ENCODE measurements at regions not wholly inside any gene's neighbourhood (a gene's known extent, or its start where the extent isn't known, plus 50 kb on each side); places are given as distances from the start of the nearest gene placed in this dataset.

DNA sequence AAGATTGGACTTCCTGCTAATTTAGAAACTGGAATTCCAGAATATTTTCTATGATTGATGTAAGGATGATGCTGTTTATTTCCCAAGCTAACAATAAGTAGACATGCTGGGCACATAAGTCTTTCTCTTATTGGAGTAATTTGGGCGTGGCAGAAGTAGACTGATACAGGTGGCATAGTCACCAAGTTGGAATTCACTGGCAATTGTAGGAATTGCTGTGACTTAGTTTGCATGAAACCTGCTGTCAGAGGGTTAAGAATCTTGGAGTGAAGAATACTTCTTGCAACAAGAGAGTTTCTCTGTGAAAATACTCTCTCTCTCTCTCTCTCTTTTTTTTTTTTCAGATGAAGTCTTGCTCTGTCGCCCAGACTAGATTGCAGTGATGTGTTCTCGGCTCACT, 569.7 kb downstream of the REEP3 start:
- no peaks in the 10 kb centered on the region for H3K27me3 Mint-ChIP-seq
- DNase-seq = no peak
- CTCF ChIA-PET = no interaction called here
- no peaks in the 10 kb centered on the region for H3K36me3 Mint-ChIP-seq
- H3K9me3 Mint-ChIP-seq = no peaks in the 10 kb centered on the region
- H3K27ac Mint-ChIP-seq = no peak overlapping the region
- no peak overlapping the region for H3K4me3 Mint-ChIP-seq
- H3K4me1 Mint-ChIP-seq = no peaks in the 10 kb centered on the region

- H3K27me3 Mint-ChIP-seq = no peaks in the 10 kb centered on the region
- no peaks in the 10 kb centered on the region for H3K4me1 Mint-ChIP-seq
- no peaks in the 10 kb centered on the region for H3K9me3 Mint-ChIP-seq
- no peak overlapping the region for H3K4me3 Mint-ChIP-seq
- H3K36me3 Mint-ChIP-seq = no peaks in the 10 kb centered on the region
- DNase-seq = no peak
- CTCF ChIA-PET = no interaction called here
- no peak overlapping the region for H3K27ac Mint-ChIP-seq
These were observed 570.7 kb downstream of the REEP3 start for GRCh38 chr10:64091897-64092296.

- H3K36me3 Mint-ChIP-seq = no peaks in the 10 kb centered on the region
- no peaks in the 10 kb centered on the region for H3K27me3 Mint-ChIP-seq
- CTCF ChIA-PET = no interaction called here
- no peak overlapping the region for H3K4me3 Mint-ChIP-seq
- no peaks in the 10 kb centered on the region for H3K9me3 Mint-ChIP-seq
- H3K4me1 Mint-ChIP-seq = no peaks in the 10 kb centered on the region
- DNase-seq = no peak
- H3K27ac Mint-ChIP-seq = no peak overlapping the region
These were observed 572.1 kb downstream of the REEP3 start for GRCh38 chr10:64093304-64093703.

- Mint-ChIP-seq H3K27me3 (no peaks in the 10 kb centered on the region), H3K4me3 (no peak overlapping the region), H3K4me1 (no peaks in the 10 kb centered on the region), H3K27ac (no peak overlapping the region), H3K36me3 (no peaks in the 10 kb centered on the region), H3K9me3 (no peaks in the 10 kb centered on the region)
- CTCF ChIA-PET = no interaction called here
- DNase-seq = no peak
These were observed 572.8 kb downstream of the REEP3 start for GRCh38 chr10:64093946-64094535.

DNA sequence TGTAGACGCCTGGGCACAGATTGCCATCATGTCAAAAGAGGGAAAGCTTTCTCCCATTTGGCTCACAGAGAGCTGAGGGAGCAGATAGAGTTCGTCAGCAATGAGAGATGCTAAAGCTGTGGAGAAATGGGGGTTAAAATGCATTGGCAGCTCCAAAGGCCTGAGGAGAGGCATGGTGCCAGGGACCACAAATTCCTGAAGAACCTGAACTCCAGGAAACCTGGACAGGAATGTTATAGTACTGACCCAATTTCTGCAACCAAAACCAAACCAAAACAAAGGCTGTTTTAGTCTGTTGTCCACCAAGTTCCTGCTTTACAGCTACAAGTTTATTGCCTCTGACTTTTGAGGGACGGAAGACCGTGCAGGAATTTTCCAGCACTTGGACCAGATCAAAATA, 575.7 kb downstream of the REEP3 start:
- H3K9me3 Mint-ChIP-seq = no peaks in the 10 kb centered on the region
- no peak for DNase-seq
- no peaks in the 10 kb centered on the region for H3K4me1 Mint-ChIP-seq
- no peaks in the 10 kb centered on the region for H3K27me3 Mint-ChIP-seq
- no peak overlapping the region for H3K4me3 Mint-ChIP-seq
- CTCF ChIA-PET = no interaction called here
- H3K27ac Mint-ChIP-seq = no peak overlapping the region
- no peaks in the 10 kb centered on the region for H3K36me3 Mint-ChIP-seq

GRCh38 chr10:64097391-64098122, 576.4 kb downstream of the REEP3 start:
- no peaks in the 10 kb centered on the region for H3K27me3 Mint-ChIP-seq
- H3K27ac Mint-ChIP-seq = no peak overlapping the region
- H3K4me3 Mint-ChIP-seq = no peak overlapping the region
- CTCF ChIA-PET = no interaction called here
- no peak for DNase-seq
- no peaks in the 10 kb centered on the region for H3K36me3 Mint-ChIP-seq
- no peaks in the 10 kb centered on the region for H3K9me3 Mint-ChIP-seq
- no peaks in the 10 kb centered on the region for H3K4me1 Mint-ChIP-seq

DNA sequence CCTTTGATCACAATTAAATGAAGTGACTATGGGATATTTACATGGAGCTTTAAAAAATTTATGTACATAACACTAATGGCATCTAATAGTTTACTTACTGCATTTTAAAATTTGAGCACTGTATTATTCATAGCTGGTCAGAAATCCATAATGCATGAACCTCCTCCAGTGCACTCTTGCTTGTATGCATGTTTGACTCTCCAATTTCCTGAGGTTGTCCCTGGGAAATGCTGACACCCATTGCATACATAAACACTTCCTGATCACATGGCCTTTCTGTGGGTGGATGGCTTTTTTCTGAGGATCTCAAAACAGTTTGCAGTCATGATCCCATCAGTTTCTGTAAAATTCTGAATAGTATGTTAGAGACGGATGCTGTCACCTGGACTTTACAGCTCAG, 577.8 kb downstream of the REEP3 start:
- Mint-ChIP-seq H3K4me1 (no peaks in the 10 kb centered on the region), H3K27ac (no peak overlapping the region), H3K27me3 (no peaks in the 10 kb centered on the region), H3K4me3 (no peak overlapping the region), H3K9me3 (no peaks in the 10 kb centered on the region), H3K36me3 (no peaks in the 10 kb centered on the region)
- no peak for DNase-seq
- CTCF ChIA-PET = no interaction called here

DNA sequence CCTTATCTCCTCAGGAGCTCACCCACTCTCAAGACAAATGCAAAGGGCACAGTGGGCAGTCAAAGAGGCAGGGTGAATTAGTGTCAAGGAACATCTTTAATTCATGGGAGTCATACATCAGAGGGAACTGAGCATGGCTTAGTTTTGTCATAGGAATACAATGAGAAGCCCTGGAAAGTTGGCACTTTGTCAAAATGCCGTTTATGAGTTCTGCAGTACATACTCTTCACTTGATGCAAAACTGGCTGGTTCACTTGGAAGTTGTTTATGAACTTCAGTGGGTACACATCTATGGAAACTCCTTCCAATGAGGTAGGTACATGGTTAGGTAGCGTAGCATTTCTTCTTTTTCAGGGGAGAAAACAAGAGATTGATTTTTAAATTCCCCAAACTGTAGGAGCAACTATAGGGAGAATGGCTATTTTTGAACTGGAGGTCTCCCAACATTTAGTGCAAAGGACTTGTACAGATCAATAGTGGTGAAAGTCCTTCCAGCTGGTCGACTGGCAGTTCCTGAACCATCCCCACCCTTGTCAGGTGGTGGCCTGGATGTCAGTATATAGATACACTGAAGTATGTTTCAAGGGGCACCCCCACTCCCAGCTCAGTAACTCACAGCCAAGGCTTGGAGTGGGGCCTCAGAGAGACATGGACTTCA, 580.5 kb downstream of the REEP3 start:
- Mint-ChIP-seq H3K4me1 (no peaks in the 10 kb centered on the region), H3K36me3 (no peaks in the 10 kb centered on the region), H3K9me3 (no peaks in the 10 kb centered on the region), H3K27ac (no peak overlapping the region), H3K27me3 (no peaks in the 10 kb centered on the region), H3K4me3 (no peak overlapping the region)
- DNase-seq = no peak
- CTCF ChIA-PET = no interaction called here

- CTCF ChIA-PET = no interaction called here
- Mint-ChIP-seq H3K4me3 (no peak overlapping the region), H3K27me3 (no peaks in the 10 kb centered on the region), H3K4me1 (no peaks in the 10 kb centered on the region), H3K36me3 (no peaks in the 10 kb centered on the region), H3K9me3 (no peaks in the 10 kb centered on the region), H3K27ac (no peak overlapping the region)
- DNase-seq = no peak
These were observed 581.0 kb downstream of the REEP3 start for GRCh38 chr10:64102264-64102633.

GRCh38 chr10:64102916-64103315, 581.7 kb downstream of the REEP3 start:
- Mint-ChIP-seq H3K4me1 (no peaks in the 10 kb centered on the region), H3K9me3 (no peaks in the 10 kb centered on the region), H3K4me3 (no peak overlapping the region), H3K27ac (no peak overlapping the region), H3K27me3 (no peaks in the 10 kb centered on the region), H3K36me3 (no peaks in the 10 kb centered on the region)
- CTCF ChIA-PET = no interaction called here
- no peak for DNase-seq

DNA sequence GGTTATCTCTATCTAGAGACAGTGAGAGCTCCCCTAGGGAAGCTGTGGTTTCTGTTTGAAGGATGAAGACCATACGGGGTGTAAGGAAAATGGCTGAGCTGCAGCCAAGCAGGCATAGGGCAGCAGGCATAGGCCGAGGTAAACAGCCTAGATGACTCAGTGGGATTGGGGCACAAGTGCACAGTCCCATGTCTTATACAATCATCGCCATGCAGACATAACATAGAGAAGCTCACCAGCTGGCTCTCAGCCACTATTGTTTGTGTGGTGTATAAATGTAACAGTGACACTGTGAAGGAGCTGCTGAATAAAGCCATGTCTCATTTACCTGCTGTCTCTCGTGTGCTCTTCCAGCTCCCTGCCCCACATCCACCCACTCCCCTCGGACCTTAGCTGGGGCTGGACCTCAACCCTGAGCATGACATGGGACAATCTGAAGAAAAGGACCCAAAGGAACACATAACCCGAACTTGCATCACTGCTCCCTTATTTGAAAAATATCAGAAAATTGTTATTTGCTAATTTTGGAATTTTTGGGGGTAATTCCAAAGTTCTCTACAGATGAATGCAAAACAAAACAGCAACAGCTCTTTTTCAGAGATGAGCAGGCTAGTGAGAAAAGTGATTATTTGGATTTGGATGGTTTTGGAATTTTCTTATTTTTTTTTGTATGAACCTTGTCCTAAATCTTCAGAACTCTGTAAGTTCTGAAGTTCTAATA, 582.7 kb downstream of the REEP3 start:
- Mint-ChIP-seq H3K36me3 (no peaks in the 10 kb centered on the region), H3K9me3 (no peaks in the 10 kb centered on the region), H3K4me1 (no peaks in the 10 kb centered on the region), H3K27me3 (no peaks in the 10 kb centered on the region), H3K27ac (no peak overlapping the region), H3K4me3 (no peak overlapping the region)
- CTCF ChIA-PET = no interaction called here
- no peak for DNase-seq

GRCh38 chr10:64109926-64110495, 588.8 kb downstream of the REEP3 start:
- H3K36me3 Mint-ChIP-seq = no peaks in the 10 kb centered on the region
- DNase-seq = no peak

GRCh38 chr10:64112701-64113355, 591.6 kb downstream of the REEP3 start:
- no peak overlapping the region for H3K4me3 Mint-ChIP-seq
- CTCF ChIA-PET = interaction anchor here (0.8 kb wide), 1 partner anchor 70 kb away, joined by 3 read pairs; no protein-coding TSS in a partner anchor
- H3K9me3 Mint-ChIP-seq = no peaks in the 10 kb centered on the region
- no peak for DNase-seq
- H3K36me3 Mint-ChIP-seq = no peaks in the 10 kb centered on the region
- H3K27ac Mint-ChIP-seq = no peak overlapping the region
- H3K4me1 Mint-ChIP-seq = no peaks in the 10 kb centered on the region
- peaks cover 4% of the 10 kb centered on the region for H3K27me3 Mint-ChIP-seq

More at GRCh38 chr10:64109926-64110495, 588.8 kb downstream of the REEP3 start:
- Mint-ChIP-seq H3K4me1 (no peaks in the 10 kb centered on the region), H3K27ac (no peak overlapping the region), H3K9me3 (no peaks in the 10 kb centered on the region), H3K4me3 (no peak overlapping the region), H3K27me3 (peaks cover 4% of the 10 kb centered on the region)
- CTCF ChIA-PET = no interaction called here

DNA sequence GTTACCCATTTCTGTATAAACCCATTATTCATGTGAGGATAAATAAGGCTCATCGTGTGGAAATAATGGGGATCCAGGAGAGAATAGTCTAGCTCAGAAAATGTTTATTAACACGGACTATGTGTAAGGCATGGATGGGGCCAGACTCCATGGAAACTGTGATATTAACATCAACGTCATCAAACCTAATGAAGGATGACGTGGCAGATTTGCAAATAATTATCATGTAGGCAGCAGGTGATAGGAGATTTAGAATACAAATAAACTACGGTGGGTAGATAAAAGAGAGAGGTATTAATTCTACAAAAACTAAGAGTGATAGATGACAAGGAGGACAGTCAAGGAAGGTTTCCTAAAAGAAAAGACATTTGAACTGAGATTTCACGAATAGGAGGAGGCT, 592.2 kb downstream of the REEP3 start:
- Mint-ChIP-seq H3K4me3 (no peak overlapping the region), H3K4me1 (no peaks in the 10 kb centered on the region), H3K27ac (no peak overlapping the region), H3K27me3 (peaks cover 4% of the 10 kb centered on the region), H3K36me3 (no peaks in the 10 kb centered on the region), H3K9me3 (no peaks in the 10 kb centered on the region)
- CTCF ChIA-PET = interaction anchor here (0.8 kb wide), 1 partner anchor 71 kb away, joined by 3 read pairs; no protein-coding TSS in a partner anchor
- no peak for DNase-seq

Measured in activated naive CD4-positive, alpha-beta T cell treated with anti-CD3 and anti-CD28 coated beads, Interleukin-2, amount 10 ng/mL, durations not matched to agents 7 days and 5 days (primary cell).